ENCODE measurements at regions not wholly inside any gene's neighbourhood (a gene's known extent, or its start where the extent isn't known, plus 50 kb on each side); places are given as distances from the start of the nearest gene placed in this dataset.

DNA sequence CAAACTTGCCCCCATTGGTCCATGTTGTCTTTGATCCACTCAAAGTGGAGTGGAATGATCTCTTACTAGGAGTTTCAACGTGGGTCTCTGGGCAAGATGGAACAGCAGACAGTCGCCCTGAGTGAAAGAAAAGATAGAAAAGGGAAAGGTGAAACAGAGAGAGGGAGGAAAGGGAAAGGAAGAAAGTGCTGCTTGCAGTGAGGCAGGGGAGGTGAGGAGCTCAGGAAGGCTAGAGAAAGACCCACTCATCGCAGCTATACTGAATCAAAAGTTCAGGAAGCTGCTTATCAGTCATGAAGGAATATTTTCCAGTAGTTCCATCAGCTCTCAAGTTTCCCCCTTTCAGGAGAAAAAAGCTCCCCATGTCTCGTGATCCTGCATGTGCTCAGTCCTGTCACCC lies 86.9 kb downstream of the ZNF467 start:
- TF ChIP-seq POLR2A (IDR thresholded peaks at IDR 0.05) (no peak), CTCF (IDR thresholded peaks at IDR 0.05 in 8 of 11, conservative IDR thresholded peaks at IDR 0.05 in 3 of 11) (no peak)

All from spleen (tissue), 7 donors.